Lung (tissue), 11 donors: ENCODE measurements at regions not wholly inside any gene's neighbourhood (a gene's known extent, or its start where the extent isn't known, plus 50 kb on each side); places are given as distances from the start of the nearest gene placed in this dataset.

ENCODE experiments used
- ATAC-seq: fragments of 200-7000 bp; cut with Tn5 transposase; one replicate; pipeline ENCODE4 v1.9.1; 2020; ENCODE audit warnings: moderate number of reproducible peaks; ENCODE audit not compliant: insufficient read depth, low FRiP score
- DNase-seq, 3 donors: peaks; one replicate each; pipeline ENCODE4 v3.0.0-alpha.2; 2013 to 2017
- H3K27ac ChIP-seq, 2 donors: one replicate each; pipeline ENCODE4 v1.5.1; 2013; ENCODE audit warnings: mild to moderate bottlenecking in 2 of 2, moderate library complexity in 2 of 2, control low read depth in 1 of 2, inconsistent platforms in 1 of 2, low read depth in 1 of 2, low read length in 1 of 2
- H3K27me3 ChIP-seq, 3 donors: one replicate each; pipeline ENCODE4 v1.5.1; 2013; ENCODE audit warnings: low read length in 2 of 3; ENCODE audit not compliant: control insufficient read depth in 3 of 3, insufficient read depth in 3 of 3
- H3K36me3 ChIP-seq, 4 donors: one replicate each; pipeline ENCODE4 v1.5.1; 2013; ENCODE audit warnings: low read length in 4 of 4, mild to moderate bottlenecking in 1 of 4, moderate library complexity in 1 of 4; ENCODE audit not compliant: control insufficient read depth in 4 of 4, insufficient read depth in 4 of 4
- H3K4me1 ChIP-seq, 5 donors: one replicate each; pipeline ENCODE4 v1.5.1; 2013; ENCODE audit warnings: low read length in 5 of 5, mild to moderate bottlenecking in 2 of 5, moderate library complexity in 1 of 5; ENCODE audit not compliant: control insufficient read depth in 5 of 5, insufficient read depth in 5 of 5
- H3K4me3 ChIP-seq: one replicate; pipeline ENCODE4 v1.5.1; 2013; ENCODE audit warnings: mild to moderate bottlenecking, control low read depth, moderate library complexity
- H3K9ac ChIP-seq, 2 donors: one replicate each; pipeline ENCODE4 v1.5.1; 2013; ENCODE audit warnings: low read length in 2 of 2, control low read depth in 1 of 2; ENCODE audit not compliant: insufficient read depth in 1 of 2
- H3K9me3 ChIP-seq, 4 donors: one replicate each; pipeline ENCODE4 v1.5.1; 2013; ENCODE audit warnings: low read length in 3 of 4, mild to moderate bottlenecking in 1 of 4, moderate library complexity in 1 of 4; ENCODE audit not compliant: control insufficient read depth in 4 of 4, insufficient read depth in 3 of 4
- WGBS, 2 donors: extraction: QIAGEN DNeasy Blood & Tissue Kit; methylation state at CpG; one replicate each; pipeline ENCODE4 v1.1.7; 2013; 5-methylcytosine and 5-hydroxymethylcytosine counted together
- TF ChIP-seq, protein P1 (sequence below): IDR thresholded peaks from 2 replicates; pipeline ENCODE4 v1.5.1; 2012; ENCODE audit warnings: mild to moderate bottlenecking; ENCODE audit errors: control extremely low read depth, extremely low read depth
- donor health status: control.
- donor health status: control.
- donor health status: Bipolar disorder and iron deficiency.
- donor health status: healthy.
- donor health status: DM: yes; HTN: yes; CAD: no.

DNA sequence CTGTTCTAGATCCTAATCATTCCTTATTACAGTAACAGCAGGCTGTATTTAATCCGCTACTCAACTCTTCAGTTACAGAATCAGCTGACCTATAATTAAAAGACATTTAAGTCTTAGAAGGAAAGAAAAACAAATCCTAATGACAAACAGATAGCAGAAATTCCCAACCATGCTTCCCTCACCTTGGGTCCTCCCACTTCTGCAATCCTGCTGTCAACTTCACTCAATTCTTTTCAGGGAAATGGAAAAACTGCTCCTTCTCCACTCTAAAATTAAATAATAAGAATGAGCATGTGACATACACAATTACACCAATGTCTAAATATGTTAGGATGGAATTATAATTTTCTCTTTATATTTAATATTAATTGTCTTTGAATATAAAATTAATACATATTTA, 182.6 kb upstream of the LYPLAL1 start:
- WGBS, 2 donors, result 85 to 97% methylated on average over 1 of the region's 1 CpG
- H3K4me3 ChIP-seq, result no peak overlapping the region
- H3K27me3 ChIP-seq, result no peaks in the 10 kb centered on the region
- H3K9ac ChIP-seq, result no peak overlapping the region
- peaks cover 0 to 29% (median 2%) of the 10 kb centered on the region in 5 donors for H3K4me1 ChIP-seq
- TF ChIP-seq, protein P1, sequence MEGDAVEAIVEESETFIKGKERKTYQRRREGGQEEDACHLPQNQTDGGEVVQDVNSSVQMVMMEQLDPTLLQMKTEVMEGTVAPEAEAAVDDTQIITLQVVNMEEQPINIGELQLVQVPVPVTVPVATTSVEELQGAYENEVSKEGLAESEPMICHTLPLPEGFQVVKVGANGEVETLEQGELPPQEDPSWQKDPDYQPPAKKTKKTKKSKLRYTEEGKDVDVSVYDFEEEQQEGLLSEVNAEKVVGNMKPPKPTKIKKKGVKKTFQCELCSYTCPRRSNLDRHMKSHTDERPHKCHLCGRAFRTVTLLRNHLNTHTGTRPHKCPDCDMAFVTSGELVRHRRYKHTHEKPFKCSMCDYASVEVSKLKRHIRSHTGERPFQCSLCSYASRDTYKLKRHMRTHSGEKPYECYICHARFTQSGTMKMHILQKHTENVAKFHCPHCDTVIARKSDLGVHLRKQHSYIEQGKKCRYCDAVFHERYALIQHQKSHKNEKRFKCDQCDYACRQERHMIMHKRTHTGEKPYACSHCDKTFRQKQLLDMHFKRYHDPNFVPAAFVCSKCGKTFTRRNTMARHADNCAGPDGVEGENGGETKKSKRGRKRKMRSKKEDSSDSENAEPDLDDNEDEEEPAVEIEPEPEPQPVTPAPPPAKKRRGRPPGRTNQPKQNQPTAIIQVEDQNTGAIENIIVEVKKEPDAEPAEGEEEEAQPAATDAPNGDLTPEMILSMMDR, result no peak
- no peak overlapping the region for H3K27ac ChIP-seq
- no peak for ATAC-seq
- H3K9me3 ChIP-seq, result no peaks in the 10 kb centered on the region
- DNase-seq, result peak in 2 of 3 donors; percentile 22 to 47
- no peaks in the 10 kb centered on the region for H3K36me3 ChIP-seq

DNA sequence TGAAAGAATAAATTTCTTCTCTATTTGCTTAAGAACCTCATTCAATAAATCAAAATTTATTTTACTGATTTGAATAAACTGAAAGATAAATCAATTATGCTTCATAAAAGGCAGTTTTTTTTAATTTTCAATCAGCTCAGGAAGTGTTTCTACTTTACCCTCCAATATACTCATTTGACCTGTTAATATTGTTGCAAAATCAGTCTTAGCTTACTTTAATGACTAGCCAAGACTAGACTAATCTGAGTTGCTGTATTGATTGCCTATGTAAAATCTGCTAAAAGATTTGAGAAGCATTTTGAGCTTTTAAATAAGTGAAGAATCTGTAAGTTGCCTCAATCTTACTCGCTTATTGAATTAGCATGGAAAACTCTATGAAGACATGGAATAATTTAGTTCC, 179.1 kb upstream of the LYPLAL1 start:
- TF ChIP-seq, protein P1, result no peak

DNA sequence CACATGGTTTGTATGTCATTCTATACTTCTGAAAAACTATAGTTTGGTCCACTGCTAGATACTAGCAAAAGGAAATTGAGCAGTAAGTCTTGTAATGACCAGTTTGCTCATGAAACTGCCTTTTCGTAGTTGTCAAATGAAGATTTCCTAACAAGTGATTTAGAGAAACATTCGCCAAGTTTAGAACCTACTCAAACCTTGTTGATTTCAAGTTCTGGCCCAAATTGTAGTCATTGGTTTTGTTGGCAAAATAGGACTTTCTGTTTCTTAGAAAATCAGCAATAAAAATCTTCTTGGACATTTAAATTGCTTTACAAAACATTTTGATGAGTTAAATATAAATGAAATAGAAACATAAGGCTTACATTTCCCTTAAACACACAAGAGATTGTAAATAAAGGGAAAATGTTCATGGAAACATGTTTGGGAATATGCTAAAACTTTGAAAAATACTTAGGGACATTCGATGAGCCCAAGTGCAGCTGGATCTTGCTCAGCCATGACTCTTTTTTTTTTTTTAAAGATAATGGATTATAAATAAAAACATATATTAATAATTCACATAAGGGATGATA, 178.5 kb upstream of the LYPLAL1 start:
- WGBS, 2 donors, result 80 to 82% methylated on average over 3 of the region's 3 CpGs
- no peaks in the 10 kb centered on the region for H3K36me3 ChIP-seq
- DNase-seq (peak in 2 of 3 donors; percentile 93 to 96), ATAC-seq (no peak)
- H3K4me3 ChIP-seq, result no peak overlapping the region
- peaks cover 0 to 28% (median under 1%) of the 10 kb centered on the region in 5 donors for H3K4me1 ChIP-seq
- no peaks in the 10 kb centered on the region for H3K27me3 ChIP-seq
- H3K9ac ChIP-seq, result no peak overlapping the region
- H3K27ac ChIP-seq, result no peak overlapping the region
- TF ChIP-seq, protein P1, result no peak
- no peaks in the 10 kb centered on the region for H3K9me3 ChIP-seq

More for the DNA sequence above, 179.1 kb upstream of the LYPLAL1 start:
- Histone ChIP-seq H3K9ac (no peak overlapping the region), H3K36me3 (no peaks in the 10 kb centered on the region), H3K9me3 (no peaks in the 10 kb centered on the region), H3K4me1 (peaks cover 0 to 30% (median 2%) of the 10 kb centered on the region in 5 donors), H3K27ac (no peak overlapping the region), H3K4me3 (no peak overlapping the region), H3K27me3 (no peaks in the 10 kb centered on the region)
- 92 to 98% methylated on average over 1 of the region's 1 CpG for WGBS, 2 donors
- ATAC-seq (no peak), DNase-seq (no peak)

DNA sequence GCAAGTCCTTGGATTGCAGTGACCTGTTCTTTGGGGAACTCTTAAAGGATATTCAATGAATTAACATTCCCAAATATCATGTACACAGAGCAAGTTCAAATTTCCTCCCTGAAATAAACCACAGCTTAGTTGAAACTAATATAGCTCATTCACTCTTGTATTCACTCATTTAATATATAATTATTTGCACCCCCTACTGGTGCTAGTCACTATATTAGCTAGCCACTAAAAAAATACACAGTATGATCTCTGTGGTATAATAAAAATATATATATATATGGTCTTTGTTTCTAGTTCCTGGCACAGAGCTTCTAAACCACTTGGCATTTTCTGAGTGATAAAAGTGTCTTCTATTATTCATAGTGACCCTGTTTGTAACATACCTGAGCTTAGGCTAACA, 177.3 kb upstream of the LYPLAL1 start:
- Histone ChIP-seq H3K9me3 (peaks cover 0 to under 1% (median 0%) of the 10 kb centered on the region in 4 donors), H3K36me3 (no peaks in the 10 kb centered on the region), H3K4me1 (peaks cover 0 to 19% (median 0%) of the 10 kb centered on the region in 5 donors), H3K9ac (no peak overlapping the region), H3K27me3 (no peaks in the 10 kb centered on the region), H3K4me3 (no peak overlapping the region), H3K27ac (no peak overlapping the region)
- ATAC-seq, result no peak
- DNase-seq, result no peak
- TF ChIP-seq, protein P1, result no peak
